Suprapubic skin (tissue), 4 donors: ENCODE measurements at regions not wholly inside any gene's neighbourhood (a gene's known extent, or its start where the extent isn't known, plus 50 kb on each side); places are given as distances from the start of the nearest gene placed in this dataset.

Source experiments
- DNase-seq, 2 donors: peaks; one replicate each; pipeline ENCODE4 v3.0.0-alpha.2; 2019; ENCODE audit warnings: low spot score in 2 of 2
- H3K27ac ChIP-seq: fragments of 200-600 bp; sonication (generic); one replicate; pipeline ENCODE4 v1.5.1; 2019
- H3K27me3 ChIP-seq: fragments of 200-600 bp; sonication (generic); one replicate; pipeline ENCODE4 v1.5.1; 2019
- H3K36me3 ChIP-seq: fragments of 200-600 bp; sonication (generic); one replicate; pipeline ENCODE4 v1.5.1; 2019
- H3K4me1 ChIP-seq: fragments of 200-600 bp; sonication (generic); one replicate; pipeline ENCODE4 v1.5.1; 2019
- H3K4me3 ChIP-seq: fragments of 200-600 bp; sonication (generic); one replicate; pipeline ENCODE4 v1.5.1; 2019; ENCODE audit warnings: mild to moderate bottlenecking
- H3K9me3 ChIP-seq: fragments of 200-600 bp; sonication (generic); one replicate; pipeline ENCODE4 v1.5.1; 2019
- EP300 ChIP-seq: sonication (generic); formaldehyde crosslinking; IDR thresholded peaks from one replicate; pipeline ENCODE4 v1.6.1; 2017; ENCODE audit warnings: antibody characterized with exemption
- POLR2A ChIP-seq, 2 donors: fragments of 450-650 bp; IDR thresholded peaks; one replicate each; pipeline ENCODE4 v1.6.1; 2017; ENCODE audit warnings: antibody characterized with exemption in 2 of 2, mild to moderate bottlenecking in 2 of 2, moderate library complexity in 2 of 2
- POLR2AphosphoS5 ChIP-seq, 3 donors: sonication (generic); formaldehyde crosslinking; IDR thresholded peaks; one replicate each; pipeline ENCODE4 v1.6.1; 2017; ENCODE audit warnings: antibody characterized with exemption in 3 of 3
- WGBS: methylation state at CpG from one replicate; pipeline ENCODE4 v1.1.5; 2018; 5-methylcytosine and 5-hydroxymethylcytosine counted together
- TF ChIP-seq, protein P1 (sequence below), 2 donors: fragments of 200-600 bp in 1 of 2; fragments of 450-650 bp in 1 of 2; sonication (generic) in 1 of 2; IDR thresholded peaks; one replicate each; pipeline ENCODE4 v1.5.1; 2016 to 2019; ENCODE audit warnings: antibody characterized with exemption in 2 of 2, mild to moderate bottlenecking in 1 of 2, moderate library complexity in 1 of 2

DNA sequence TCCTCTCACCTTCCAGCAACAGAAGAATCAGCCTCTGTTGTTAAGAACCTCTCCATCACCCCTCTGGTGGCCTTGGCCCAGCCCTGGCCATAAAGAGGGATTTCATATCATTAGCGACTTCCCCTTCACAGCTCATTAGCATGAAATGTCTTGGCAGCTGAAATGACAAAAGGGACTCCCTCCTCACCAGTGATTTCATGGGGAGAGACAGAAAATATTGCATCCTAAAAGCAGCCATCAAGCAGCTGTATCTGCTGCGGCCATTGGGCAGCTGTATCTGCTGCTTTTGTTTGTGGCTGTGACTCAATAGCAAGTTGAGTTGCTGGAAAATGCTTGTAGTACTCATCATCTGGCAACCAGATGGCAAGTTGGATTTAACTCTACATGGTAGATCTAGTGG is 105.9 kb upstream of the RMDN2 start:
- Histone ChIP-seq H3K4me3 (no peak overlapping the region), H3K27me3 (no peaks in the 10 kb centered on the region), H3K36me3 (no peaks in the 10 kb centered on the region), H3K4me1 (no peaks in the 10 kb centered on the region), H3K9me3 (no peaks in the 10 kb centered on the region), H3K27ac (no peak overlapping the region)
- DNase-seq = no peak
- WGBS = 71% methylated on average over 2 of the region's 2 CpGs
- TF ChIP-seq POLR2A (IDR thresholded peaks at IDR 0.05) (no peak), POLR2AphosphoS5 (IDR thresholded peaks at IDR 0.05) (no peak), EP300 (no peak)
- TF ChIP-seq, protein P1, sequence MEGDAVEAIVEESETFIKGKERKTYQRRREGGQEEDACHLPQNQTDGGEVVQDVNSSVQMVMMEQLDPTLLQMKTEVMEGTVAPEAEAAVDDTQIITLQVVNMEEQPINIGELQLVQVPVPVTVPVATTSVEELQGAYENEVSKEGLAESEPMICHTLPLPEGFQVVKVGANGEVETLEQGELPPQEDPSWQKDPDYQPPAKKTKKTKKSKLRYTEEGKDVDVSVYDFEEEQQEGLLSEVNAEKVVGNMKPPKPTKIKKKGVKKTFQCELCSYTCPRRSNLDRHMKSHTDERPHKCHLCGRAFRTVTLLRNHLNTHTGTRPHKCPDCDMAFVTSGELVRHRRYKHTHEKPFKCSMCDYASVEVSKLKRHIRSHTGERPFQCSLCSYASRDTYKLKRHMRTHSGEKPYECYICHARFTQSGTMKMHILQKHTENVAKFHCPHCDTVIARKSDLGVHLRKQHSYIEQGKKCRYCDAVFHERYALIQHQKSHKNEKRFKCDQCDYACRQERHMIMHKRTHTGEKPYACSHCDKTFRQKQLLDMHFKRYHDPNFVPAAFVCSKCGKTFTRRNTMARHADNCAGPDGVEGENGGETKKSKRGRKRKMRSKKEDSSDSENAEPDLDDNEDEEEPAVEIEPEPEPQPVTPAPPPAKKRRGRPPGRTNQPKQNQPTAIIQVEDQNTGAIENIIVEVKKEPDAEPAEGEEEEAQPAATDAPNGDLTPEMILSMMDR (IDR thresholded peaks at IDR 0.05) = no peak

DNA sequence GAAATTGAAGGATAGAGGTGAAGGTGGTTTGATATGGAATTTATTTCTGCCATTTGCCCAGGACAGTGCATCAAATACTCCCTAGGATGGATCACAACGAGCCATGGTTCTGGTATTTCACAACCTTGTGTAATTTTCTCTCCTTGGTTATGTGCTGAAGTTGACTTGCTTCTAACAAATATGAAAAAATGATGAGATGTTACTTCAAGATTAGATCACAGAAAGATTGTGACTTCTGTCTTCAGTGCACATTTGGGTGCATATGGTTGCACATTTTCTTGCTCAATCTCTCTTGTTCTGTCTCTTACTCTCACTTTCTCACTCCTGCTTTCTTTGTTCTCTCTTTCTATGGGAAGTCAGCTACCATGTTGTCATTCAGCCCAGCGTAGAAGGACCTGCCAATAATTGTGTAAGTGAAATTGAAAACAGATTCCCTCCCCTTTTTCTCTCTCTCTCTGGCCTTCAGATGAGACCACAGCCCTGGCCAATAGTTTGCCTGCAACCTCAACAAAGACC is 104.6 kb upstream of the RMDN2 start:
- Histone ChIP-seq H3K27ac (no peak overlapping the region), H3K9me3 (no peaks in the 10 kb centered on the region), H3K4me1 (peaks cover 2% of the 10 kb centered on the region), H3K36me3 (no peaks in the 10 kb centered on the region), H3K4me3 (no peak overlapping the region), H3K27me3 (no peaks in the 10 kb centered on the region)
- DNase-seq = no peak
- no peak for TF ChIP-seq EP300
- TF ChIP-seq POLR2A (IDR thresholded peaks at IDR 0.05) = no peak
- no peak for TF ChIP-seq POLR2AphosphoS5 (IDR thresholded peaks at IDR 0.05)
- TF ChIP-seq, protein P1 (IDR thresholded peaks at IDR 0.05) = no peak
- 77% methylated on average over 2 of the region's 2 CpGs for WGBS

DNA sequence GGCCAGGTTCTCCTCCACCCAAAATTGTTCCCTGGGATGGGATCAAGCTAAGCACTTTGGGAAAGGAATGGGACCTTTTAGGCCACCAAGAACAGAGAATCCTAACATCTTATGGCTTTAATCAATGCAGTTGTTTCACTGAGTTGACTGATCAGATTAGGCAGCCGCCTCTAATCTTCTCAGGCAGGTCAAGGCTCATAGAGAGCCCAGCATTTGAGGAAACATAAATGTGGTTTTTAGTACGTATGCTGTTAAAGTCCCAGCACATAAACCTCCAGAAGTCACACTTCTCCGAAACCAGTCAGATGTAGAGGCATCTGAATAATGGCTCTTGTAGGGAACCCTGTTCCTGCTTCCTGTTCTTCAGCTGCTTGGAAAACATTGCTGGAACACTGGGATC is 99.5 kb upstream of the RMDN2 start:
- Histone ChIP-seq H3K27ac (peak overlapping the region; percentile 27), H3K27me3 (no peaks in the 10 kb centered on the region), H3K4me1 (peaks cover 7% of the 10 kb centered on the region), H3K36me3 (no peaks in the 10 kb centered on the region), H3K9me3 (no peaks in the 10 kb centered on the region), H3K4me3 (no peak overlapping the region)
- TF ChIP-seq POLR2AphosphoS5 (IDR thresholded peaks at IDR 0.05) (no peak), POLR2A (IDR thresholded peaks at IDR 0.05) (no peak), EP300 (no peak)
- TF ChIP-seq, protein P1 (IDR thresholded peaks at IDR 0.05) = no peak
- WGBS = 88% methylated on average over 3 of the region's 3 CpGs
- no peak for DNase-seq

DNA sequence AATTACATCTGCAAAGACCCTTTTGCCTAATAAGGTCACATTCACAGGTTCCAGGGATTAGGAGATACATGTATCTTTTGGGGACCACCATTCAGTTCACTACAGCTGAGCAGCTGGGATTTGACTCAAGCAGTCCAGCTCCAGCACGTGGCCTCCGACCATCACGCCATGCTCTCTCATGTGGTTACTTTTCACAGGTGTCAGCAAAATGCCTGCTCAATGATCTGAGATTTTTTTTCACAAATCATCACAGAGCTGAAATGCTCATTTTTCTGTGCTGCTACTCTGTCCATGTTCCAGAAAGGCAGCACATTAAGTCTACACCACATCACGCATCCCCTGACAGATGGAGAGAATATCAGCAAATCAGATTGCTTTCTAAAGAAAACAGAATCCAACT is 98.5 kb upstream of the RMDN2 start:
- H3K4me3 ChIP-seq = no peak overlapping the region
- H3K36me3 ChIP-seq = no peaks in the 10 kb centered on the region
- H3K27ac ChIP-seq = no peak overlapping the region
- no peak for TF ChIP-seq POLR2AphosphoS5 (IDR thresholded peaks at IDR 0.05)
- no peak for TF ChIP-seq EP300
- TF ChIP-seq, protein P1 (IDR thresholded peaks at IDR 0.05) = no peak
- no peak for TF ChIP-seq POLR2A (IDR thresholded peaks at IDR 0.05)
- peaks cover 7% of the 10 kb centered on the region for H3K4me1 ChIP-seq
- 83% methylated on average over 4 of the region's 4 CpGs for WGBS
- H3K9me3 ChIP-seq = no peaks in the 10 kb centered on the region
- DNase-seq = no peak
- H3K27me3 ChIP-seq = no peaks in the 10 kb centered on the region

DNA sequence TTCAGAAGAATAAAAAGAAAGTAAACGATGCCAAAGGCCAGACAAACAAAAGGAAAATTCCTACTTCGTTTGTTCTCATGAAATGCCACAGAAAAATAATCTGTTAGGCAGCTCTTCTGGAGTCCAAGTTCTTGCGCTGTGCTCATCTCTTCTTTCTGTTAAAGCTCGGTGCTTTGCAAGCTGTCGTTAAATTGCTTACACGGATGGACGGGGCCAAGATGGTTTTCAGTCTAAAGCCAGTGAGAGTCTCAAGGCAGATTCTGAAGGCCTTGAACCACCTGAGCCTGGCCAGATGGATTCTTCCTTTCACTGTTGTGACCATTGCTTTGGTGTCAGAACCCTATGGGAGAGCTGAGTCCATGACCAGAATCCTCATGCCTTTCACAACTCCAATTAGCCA is 97.6 kb upstream of the RMDN2 start:
- H3K4me3 ChIP-seq = no peak overlapping the region
- H3K9me3 ChIP-seq = no peaks in the 10 kb centered on the region
- H3K36me3 ChIP-seq = no peaks in the 10 kb centered on the region
- no peak overlapping the region for H3K27ac ChIP-seq
- H3K27me3 ChIP-seq = no peaks in the 10 kb centered on the region
- TF ChIP-seq POLR2AphosphoS5 (IDR thresholded peaks at IDR 0.05) (no peak), EP300 (no peak), POLR2A (IDR thresholded peaks at IDR 0.05) (no peak)
- TF ChIP-seq, protein P1 (IDR thresholded peaks at IDR 0.05) = no peak
- peaks cover 9% of the 10 kb centered on the region for H3K4me1 ChIP-seq
- WGBS = 69% methylated on average over 7 of the region's 7 CpGs
- DNase-seq = no peak
